Kidney glomerular epithelial cell (primary cell): ENCODE measurements at regions not wholly inside any gene's neighbourhood (a gene's known extent, or its start where the extent isn't known, plus 50 kb on each side); places are given as distances from the start of the nearest gene placed in this dataset.

Experiments used
- DNase-seq: peaks from one replicate; lab custom pipeline; 2025; lab: John Stamatoyannopoulos, UW

- DNase-seq, result no peak
Observed at GRCh38 chr18:41461114-41461513, 493.9 kb upstream of the PIK3C3 start.

DNA sequence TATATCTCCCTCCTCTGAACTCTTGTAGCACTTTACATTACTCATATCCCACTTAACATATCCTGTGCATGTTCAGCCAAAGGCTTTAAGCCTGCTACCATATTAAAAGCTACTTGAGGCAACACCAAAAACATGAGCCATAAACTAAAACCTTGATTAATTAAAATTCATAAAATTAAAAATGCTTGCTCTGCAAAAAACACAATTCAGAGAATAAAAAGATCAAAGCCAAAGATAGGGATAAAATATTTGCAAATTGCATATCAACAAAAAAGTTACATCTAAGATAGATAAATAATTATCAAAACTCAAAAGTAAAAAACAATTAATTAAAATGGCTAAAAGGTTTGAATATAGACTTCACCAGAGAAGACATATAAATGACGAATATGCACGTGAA is 495.4 kb upstream of the PIK3C3 start:
- DNase-seq, result no peak

- no peak for DNase-seq
Observed at GRCh38 chr18:41458376-41458775, 496.7 kb upstream of the PIK3C3 start.

GRCh38 chr18:41457765-41458326 is 497.2 kb upstream of the PIK3C3 start:
- DNase-seq, result no peak

GRCh38 chr18:41456831-41457230 is 498.2 kb upstream of the PIK3C3 start:
- no peak for DNase-seq

DNA sequence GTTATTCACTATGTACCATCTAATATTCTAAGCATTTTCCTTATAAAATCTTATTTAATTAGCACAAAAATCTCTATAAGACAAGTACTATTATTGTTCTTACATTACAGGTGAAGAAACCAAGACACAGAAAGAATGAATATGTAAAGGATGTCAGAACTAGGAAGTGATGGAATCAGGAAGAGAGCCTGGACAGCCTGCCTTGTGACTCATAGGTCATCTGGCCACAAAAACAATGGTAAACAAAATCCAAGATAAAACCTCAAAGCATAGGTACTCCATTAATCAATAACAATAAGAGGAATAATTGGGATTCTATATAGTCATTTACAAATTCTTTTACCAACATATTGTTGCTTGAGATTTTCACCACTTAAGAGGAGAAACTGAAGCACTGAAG is 505.4 kb upstream of the PIK3C3 start:
- no peak for DNase-seq

DNA sequence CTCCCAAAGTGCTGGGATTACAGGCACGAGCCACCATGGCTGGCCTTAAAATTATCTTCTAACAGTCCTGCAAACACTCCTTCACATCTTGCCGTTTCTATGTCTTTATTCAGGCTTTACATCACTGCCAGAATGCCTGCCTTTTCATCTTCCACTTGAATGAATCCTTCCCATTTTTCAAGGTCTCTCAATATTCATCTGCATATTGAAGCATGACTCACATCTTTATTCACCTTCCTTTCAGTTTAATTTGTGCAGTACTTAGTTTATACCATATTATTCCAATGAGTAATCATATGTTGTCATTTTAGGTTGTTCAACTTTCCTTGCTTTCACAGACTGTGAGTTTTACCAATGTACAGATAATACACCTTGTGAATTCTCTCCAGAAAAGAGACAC is 510.1 kb upstream of the PIK3C3 start:
- DNase-seq, result no peak

DNA sequence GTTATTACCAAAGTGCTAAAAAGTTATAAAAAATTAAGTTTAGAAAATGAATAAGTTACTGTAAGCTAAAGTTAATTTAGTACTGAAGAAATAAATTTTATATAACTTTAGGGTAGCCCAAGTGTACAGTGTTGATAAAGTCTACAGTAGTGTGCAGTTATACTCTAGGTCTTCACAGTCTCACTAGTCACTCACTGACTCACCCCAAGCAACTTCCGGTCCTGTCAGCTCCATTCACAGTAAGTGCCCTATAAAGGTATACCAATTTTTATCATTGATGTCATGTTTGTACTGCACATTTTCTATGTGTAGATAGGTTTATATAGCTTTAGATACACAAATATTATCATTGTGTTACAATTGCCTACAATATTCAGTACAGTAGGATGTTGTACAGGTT is 518.3 kb upstream of the PIK3C3 start:
- no peak for DNase-seq

DNA sequence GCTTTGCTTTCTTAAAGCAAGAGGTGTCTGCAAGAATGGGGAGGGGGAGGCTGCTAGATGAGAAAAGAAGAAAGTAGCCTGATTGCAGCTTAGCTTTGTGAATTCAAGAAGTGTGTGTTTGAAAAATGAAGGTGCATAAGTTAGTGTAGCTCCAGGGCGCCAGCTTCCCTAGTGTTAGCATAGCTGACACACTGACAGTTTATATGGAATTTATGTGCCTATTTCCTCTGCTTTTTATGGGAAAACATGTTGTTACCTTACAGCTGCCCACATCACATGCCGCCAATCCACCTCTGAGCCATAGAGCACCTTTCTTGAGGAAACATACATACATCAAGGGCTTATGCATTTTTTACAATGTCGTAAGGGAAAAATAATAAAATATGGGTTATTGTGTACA is 536.4 kb upstream of the PIK3C3 start:
- DNase-seq, result no peak

DNA sequence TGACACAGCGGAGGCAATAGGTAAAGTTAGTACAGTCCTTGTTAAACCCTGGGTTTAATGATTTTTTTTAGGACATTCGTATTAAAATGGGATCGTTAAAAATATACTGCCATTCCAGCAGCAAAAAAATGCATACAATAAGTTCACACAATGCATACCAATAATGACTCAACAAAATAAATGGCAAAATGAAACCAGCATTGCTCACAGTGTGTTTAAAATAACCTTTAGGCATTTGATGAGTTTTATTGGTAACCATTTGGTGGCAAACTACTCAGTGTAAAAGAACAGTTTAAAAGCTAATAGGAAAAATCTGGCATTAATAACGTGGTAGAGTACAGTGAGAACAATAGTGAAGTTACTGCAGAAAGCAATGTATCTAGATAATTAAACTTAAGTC is 539.0 kb upstream of the PIK3C3 start:
- no peak for DNase-seq

DNA sequence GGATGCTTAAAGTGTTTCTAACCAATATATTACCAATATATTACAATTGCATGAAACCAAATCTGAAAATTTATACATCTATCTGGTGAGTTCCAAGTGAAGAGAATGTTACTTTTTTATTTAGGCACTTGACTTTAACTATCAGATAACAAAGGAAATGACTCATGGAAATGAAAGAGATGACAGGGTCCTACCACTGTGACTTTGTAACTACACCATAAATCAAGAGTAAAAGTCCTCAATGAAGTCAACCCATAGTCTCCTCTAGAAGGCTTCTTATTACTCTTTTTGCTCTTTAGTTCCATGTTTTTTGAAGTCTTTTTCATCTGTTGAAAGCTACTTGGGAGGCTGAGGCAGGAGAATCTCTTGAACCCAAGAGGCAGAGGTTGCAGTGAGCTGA is 545.0 kb upstream of the PIK3C3 start:
- no peak for DNase-seq

- DNase-seq, result no peak
Observed at GRCh38 chr18:41406834-41407233, 548.2 kb upstream of the PIK3C3 start.

- DNase-seq, result no peak
Observed at GRCh38 chr18:41396861-41397260, 558.2 kb upstream of the PIK3C3 start.

DNA sequence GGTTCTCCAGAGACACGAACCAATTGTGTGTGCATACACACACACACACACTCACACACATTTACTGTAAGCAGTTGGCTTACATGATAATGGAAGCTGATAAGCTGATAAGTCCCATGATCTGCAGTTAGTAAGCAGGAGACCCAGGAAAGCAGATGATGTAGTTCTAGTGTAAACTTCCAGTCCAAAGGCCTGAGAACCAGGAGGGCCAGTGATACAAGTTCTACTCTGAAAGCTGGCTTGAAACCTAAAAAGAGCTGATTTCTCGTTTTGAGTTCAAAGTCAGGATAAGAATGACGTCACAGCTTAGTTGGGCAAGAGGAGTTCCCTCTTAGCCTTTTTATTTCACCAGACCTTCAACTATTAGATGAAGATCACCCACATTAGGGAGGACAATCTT is 558.8 kb upstream of the PIK3C3 start:
- no peak for DNase-seq

- no peak for DNase-seq
Observed at GRCh38 chr18:41395695-41396094, 559.3 kb upstream of the PIK3C3 start.

GRCh38 chr18:41391616-41392595 is 563.1 kb upstream of the PIK3C3 start:
- peak; percentile 63 for DNase-seq

- no peak for DNase-seq
Observed at GRCh38 chr18:41390309-41390708, 564.7 kb upstream of the PIK3C3 start.

- DNase-seq, result no peak
Observed at GRCh38 chr18:41378598-41378997, 576.4 kb upstream of the PIK3C3 start.

DNA sequence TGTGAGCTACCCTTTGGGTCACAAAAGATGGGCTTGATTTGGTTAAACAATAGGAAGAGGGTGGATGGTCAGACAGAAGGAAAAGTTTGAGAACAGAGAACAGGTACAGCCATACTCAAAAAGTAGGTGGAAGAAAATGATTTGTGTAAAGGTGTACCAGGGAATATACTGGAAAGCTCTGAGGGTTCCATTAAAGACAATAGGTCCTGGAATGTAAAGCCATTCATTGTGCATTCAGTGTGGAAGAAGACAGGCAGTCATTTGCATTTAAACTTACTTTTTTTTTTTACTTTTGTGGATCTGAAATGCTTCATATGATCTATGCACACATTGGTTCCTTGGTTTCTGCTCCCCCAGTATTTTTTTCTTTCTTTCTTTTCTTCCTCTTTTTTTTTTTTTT is 581.4 kb upstream of the PIK3C3 start:
- DNase-seq, result no peak

DNA sequence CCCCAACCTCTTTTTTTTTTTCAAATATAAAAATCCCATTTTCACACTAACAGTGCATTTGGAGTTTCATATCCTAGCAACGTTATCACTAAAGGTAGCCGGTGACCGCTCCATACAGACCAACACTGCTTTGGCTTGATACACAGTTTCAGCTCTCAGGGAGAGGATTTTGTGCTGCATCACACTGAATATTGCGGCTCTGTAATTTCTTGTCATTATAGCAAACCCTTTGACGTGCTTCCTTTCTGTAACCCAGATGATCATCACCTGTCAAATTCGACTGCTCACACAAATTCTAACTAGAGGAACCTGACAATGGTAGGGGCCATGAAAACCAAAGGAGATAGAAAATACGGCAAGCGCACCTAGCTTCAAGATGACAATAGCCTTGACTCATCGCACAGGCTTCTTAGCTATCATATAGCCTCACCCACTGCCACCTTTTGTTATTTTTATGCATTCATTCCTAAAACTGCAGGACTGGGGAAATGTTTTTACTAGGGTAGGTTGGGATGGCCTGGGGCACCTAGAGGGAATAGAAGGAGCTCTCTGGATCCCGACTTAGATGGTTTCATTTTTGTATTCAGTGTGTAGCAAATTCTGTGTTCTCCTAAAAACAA is 582.9 kb upstream of the PIK3C3 start:
- DNase-seq, result no peak

DNA sequence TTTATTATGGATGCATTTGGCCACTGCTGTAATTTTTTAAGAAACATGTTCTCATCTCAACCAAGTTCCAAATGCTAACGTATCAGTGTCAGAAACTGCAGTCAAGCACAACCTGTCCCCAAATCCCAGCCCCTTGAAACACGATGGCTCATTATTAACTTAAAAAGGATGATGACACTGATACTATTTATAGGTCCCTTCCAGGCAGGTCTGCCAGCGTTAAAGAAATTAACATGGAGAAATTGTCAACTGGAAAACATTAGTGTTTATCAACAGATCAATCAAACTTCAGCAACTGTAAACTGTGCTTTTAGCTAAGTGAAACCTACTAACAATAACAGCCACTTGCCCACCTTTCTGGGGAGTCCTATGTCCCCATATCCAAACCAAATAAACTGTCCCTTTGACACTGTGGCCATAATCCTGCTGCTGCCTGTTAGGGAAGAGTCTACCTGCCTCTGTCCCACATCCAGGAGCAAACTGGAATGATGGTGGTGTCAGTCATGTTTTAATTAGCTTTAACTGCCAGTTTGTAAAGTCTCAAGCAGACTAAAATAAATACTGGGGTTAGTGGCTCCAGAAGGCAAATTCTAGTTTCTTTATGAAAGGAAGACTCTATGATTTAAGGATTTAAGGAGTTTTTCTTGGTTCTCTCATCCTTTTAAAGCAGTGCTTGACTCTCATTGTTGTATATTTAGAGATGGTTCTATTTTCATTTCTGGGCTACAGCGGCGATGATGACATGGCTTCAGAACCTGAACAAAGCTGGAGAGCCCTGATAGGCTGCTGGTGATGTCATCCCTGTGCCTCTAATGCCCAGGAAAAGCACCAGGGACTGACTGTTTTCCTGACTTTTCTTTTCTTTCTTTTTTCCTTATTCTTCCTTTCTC is 583.6 kb upstream of the PIK3C3 start:
- DNase-seq, result no peak

GRCh38 chr18:41370740-41371139 is 584.3 kb upstream of the PIK3C3 start:
- DNase-seq, result no peak
